ENCODE measurements at regions not wholly inside any gene's neighbourhood (a gene's known extent, or its start where the extent isn't known, plus 50 kb on each side); places are given as distances from the start of the nearest gene placed in this dataset.
"Not testable (repeated sequence)": the region's sequence is repeated elsewhere in the genome, so short reads cannot be mapped to it uniquely, and the experiment has no call there.

DNA sequence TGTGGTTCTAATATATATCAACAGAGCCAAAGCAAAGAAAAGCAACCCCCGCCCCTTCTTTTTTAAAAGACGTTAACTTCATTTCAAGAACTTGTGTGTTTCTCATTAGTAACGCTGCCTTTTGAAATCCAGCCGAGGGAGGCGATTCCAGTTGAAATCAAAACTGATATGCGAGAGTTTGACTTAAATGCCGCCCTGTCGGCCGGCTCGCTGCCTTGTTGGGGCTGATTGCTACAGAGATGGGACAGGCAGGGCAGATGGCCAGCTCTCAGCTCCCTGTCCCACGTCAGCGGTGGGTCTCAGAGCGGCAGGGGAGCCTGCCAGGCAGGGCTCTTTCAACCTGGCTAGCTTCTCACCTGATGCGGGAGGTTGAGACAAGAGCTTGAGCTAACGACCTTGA, 51.9 kb upstream of the ALX4 start:
- no peak for DNase-seq

DNA sequence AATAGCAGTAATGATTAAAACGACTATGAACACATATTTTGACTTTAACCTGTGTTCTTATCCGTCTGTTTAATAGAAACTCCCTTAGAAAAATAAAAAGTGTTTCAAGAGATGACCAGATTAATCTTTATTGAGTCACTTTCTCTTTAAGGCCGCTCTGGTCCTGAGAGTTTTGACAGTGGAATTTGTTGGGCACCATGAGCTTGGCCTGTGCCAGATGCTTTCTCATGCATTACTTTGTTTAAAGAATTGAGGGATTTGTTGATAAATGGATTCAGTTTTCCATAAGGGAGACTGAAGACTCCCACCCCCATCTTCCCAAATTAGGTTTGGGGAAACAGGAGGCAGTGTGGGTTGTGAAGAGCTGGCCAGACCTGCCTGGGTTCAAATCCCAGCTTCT, 53.2 kb upstream of the ALX4 start:
- DNase-seq = no peak

DNA sequence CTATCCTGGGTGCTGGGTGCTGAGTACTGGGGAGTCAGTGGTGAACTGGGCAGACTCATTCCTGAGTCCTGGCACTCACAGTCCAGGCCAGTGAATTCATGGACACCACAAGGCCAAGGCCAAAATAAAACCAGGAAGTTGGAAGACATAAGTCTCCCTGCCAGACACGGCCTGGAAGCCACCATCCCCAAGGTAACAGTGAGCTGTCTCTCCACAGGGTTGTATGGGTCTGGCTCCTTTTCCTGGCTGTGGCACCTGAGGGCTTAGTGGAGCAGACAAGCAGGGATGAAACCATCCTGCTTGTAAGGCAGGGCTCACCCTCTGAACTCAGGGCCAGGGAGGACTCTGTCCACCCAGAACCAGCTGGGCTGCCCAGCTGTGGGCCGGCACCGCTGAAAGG, 54.7 kb upstream of the ALX4 start:
- no peak for DNase-seq

DNA sequence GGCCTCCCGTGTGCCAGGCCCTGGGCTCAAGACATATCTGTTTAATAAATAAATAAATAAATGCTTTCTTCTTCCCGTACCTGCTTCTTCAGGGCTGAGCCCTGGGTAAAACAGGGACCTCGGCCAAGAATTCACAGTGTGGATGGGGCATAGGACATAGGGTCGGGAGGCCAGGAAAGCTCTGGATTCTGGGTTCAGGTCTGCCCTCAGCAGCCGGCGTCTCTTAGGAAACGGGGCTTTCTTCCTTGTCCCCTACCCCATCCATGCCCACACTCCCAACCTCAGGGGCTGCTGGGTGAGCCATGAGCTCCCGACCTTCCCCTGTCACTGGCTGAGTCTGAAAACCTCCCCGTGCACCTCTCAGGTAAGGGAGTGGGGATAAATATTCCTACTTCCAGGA, 55.7 kb upstream of the ALX4 start:
- DNase-seq = no peak

DNA sequence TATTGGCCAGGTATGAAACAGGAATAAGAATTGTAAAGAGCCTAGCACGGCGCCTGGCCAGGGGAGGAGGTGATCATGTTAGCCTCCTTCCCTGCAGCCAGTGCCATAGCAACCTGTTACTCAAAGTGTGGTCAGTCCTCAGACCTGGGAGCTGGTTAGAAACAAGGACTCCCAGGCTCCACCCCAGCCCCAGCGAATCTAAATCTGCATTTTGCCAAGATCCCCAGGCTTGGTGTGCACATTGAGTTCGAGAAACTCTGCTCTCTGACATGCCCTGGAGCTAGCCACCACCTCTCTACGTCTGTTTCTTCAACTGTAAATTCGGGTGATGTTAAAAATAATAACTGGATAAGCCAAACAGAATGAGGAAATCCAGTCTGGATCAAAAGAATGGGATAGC, 56.1 kb upstream of the ALX4 start:
- DNase-seq = no peak

DNA sequence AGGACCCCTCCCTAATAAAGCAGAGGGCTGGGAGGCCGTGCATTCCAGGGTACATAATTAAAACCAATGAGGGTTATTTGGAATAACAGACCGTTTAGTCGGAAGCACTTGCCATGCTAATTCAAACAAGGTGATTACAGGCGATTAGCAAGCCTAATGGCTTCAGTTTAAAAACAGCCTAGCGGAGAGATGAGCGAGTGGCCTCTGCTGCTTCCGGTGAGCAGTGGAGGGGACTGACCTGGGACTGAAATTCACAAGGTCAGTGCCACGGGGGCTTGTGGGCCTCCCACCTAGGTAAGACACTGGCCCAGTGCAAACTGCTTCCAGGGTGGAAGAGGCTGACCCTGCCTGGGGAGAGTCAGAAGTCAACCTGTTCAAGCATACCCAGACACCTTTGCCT, 56.8 kb upstream of the ALX4 start:
- no peak for DNase-seq

DNA sequence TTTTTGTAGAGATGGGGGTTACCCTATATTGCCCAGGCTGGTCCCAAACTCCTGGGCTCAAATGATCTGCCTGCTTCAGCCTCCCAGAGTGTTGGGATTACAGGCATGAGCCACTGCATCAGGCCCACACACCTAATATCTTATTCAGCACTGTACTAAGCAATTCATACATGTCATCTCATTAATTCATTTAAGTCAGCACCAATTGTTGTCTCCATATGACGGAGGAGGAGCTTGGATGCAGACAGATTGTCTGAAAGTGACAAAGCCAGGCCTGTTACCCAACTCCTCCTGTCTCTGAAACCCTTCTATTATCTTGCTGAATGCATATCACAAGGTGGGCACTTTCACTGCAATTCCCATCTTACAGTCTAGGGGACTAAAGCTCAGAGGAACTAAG, 57.5 kb upstream of the ALX4 start:
- no peak for DNase-seq

DNA sequence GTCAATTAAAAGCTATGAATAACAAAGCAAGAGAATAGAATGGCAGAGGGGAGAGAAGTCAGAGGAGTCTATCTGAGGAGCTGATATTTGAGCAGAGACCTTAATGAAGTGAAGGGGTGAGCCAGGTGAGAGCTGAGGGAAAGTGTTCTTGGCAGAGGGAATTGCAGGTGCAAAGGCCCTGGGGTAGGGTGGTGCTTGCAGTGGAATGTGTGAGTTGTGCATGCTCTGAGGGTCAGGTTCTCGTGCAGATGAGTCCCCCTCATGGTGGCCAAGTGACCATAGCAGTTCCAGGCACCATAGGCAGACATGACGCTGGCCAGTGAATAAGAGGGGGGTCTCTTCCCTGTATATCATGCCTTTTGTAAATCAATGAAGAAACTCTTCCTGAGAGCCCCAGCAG, 58.9 kb upstream of the ALX4 start:
- DNase-seq = no peak

DNA sequence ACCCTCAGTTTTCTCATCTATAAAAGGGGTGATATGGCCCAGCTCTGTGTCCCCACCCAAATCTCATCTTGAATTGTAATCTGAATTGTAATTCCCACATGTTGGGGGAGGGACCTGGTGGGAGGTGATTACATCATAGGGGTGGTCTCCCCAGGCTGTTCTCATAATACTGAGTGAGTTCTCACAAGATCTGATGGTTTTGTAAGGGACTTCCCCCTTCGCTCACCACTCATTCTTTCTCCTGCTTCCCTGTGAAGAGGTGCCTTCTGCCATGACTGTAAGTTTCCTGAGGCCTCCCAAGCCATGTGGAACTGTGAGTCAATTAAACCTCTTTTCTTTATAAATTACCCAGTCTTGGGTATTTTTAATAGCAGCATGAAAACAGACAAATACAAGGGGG, 61.1 kb upstream of the ALX4 start:
- DNase-seq = not testable (repeated sequence)

DNA sequence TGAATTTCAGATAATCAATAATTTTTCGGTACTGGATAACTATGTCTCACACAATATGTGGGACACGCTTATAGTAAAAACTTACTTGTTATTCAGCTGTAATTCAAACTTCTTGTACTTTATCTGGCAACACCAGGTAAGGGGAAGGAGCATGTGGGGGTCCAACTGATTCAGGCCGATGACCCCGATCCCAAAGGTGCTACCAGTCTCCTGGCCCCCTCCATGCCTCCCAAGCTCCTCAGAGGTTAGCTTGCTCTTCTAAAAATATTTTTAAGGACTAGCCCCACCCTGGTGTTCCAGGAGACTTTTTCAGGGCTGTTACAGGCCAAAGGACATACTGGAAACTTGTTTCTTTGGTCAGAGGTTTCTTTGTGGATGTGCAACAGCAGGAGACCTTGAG, 61.8 kb upstream of the ALX4 start:
- DNase-seq = no peak

DNA sequence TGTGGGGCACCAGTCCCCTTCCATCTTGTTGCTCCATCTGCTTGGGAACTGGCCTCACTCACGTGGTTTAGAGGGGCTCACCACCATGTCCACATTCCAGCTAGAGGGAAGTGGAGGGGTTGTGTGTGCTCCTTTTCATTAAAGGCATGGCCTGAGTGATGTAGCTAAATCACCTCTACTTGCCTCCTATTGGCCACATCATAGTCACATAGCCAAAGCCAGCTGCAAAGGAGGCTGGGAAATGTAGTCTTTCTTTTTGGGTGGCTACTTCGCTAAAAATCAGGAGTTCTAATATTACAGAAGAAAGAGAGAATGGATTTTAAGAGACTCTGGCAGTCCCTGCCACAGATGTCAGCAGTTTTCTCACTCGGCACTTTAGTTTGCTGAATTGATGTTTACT, 63.0 kb upstream of the ALX4 start:
- no peak for DNase-seq

DNA sequence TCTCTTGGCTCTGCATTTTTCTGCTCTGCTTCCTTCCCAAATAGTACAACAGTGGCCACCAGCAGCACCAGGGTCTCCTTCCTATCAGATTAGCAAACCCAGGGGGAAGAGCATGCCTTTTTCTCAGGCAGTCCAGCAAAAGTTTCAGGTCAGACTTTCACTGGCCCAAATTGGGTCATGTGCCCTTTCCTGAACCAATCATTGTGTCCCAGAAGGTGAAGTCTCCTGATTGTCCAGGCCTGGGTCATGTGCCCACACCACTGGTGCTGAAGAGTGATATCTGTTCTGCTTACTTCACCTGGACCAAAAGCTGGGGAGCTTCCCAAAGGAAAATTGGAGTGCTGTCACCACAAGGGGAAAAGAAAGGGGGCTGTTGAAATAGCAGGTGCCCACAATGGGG, 64.1 kb upstream of the ALX4 start:
- DNase-seq = no peak

DNA sequence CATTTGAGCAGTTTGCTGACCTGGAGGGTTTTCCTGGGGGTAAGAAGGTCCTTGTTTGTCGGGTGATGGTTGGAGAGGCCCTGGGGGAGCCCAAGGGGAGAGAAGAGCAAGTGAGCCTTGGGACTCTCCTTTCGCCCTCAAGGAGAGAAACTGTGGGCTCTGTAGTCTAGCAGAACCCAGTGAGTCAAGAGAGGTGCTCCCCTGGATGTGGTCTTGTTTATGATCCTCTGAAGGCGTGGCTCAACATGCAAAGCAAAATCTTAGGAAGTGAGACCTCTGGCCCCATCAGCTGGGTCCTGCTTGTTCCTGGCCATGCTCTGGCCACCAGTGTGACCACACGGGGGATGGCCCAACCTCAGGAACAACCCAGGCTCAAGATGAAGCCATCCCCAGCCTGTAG, 66.5 kb upstream of the ALX4 start:
- DNase-seq = no peak

DNA sequence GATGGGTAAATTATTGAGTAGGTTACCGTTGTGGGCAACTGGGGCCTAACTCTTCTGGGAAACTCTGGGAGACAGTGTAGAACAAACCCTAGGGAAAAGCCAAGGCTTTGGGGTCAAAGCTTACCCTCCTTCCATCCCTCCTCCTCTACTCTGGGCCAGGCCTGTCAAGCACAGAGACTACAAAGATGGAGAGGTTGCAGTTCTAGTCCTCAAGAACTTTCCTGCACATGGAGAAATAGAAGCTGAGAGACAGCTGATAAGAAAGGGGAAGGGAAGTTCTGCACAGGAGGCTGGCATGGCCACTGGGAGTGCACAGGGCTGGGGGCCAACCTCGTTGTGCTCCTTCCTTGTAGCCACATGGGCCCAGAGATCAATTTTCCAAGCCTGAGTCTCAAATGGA, 67.2 kb upstream of the ALX4 start:
- DNase-seq = no peak

DNA sequence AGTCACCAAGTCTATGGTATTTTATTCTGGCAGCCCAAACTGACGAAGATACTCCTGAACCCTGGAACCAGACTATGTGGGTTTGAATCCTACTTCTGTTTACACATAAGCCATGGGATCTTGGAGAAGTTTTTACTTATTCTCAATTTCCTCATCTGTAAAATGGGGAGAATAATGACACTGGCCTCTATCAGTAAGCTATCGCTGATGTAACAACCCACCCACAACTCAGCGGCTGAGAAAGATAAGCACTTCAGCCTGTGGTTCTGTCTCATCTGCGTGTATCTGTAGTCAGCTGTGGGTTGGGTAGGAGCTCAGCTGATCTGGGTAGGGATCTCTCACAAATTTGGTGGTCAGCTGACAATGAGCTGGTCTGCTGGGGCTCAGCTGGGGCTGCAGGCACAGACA, 68.0 kb upstream of the ALX4 start:
- no peak for DNase-seq

DNA sequence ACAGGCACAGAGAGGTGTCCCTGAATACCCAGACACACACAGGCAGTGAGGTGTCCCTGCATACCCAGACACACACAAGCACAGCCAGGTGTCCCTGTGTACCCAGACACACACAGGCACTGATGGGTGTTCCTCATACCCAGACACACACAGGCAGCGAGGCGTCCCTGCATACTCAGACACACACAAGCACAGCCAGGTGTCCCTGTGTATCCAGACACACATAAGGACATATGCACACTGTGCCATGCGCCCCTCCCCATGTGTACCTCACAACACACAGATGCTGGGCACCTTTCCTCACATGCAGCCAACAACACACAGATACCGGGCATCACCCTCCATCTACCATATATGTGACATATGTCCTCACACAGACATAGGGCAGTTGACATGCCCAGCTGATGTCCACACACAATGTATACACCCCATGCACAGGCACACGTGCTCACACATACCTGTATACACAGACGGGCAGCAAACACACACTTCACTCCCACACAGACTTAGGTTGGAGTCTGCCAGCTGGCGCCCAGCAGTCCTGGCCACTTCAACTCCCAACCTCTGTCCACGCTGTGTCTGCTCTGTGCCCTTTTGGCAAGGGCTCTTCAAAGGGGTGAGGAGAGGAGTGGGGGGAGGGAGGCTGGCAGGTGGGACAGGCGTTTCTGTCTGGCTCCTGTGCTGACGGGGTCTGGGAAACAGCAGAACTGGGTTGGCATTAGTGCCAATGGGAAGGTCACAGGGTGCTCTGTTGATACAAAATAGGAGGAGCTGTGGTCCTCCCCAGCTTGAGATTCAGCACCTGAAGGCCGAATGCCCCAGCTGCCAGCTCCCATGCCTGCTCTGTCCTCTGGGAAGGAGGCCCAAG, 69.4 kb upstream of the ALX4 start:
- peak; percentile 50 for DNase-seq

DNA sequence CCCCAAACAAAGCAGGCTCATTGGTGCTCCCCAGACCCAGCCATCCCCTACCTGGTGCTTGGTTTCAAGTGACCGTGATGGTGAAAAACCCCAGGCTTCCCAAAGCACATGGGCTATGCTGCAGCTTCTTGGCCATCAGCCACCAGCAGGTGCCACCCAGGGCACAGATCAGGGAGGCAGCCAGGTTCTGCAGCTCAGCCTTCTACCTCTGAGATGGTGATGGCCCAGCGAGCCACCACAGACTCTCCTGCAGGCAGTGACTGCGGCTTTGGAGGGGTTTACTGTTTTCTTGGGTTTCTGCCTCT, 70.0 kb upstream of the ALX4 start:
- DNase-seq = peak; percentile 50

DNA sequence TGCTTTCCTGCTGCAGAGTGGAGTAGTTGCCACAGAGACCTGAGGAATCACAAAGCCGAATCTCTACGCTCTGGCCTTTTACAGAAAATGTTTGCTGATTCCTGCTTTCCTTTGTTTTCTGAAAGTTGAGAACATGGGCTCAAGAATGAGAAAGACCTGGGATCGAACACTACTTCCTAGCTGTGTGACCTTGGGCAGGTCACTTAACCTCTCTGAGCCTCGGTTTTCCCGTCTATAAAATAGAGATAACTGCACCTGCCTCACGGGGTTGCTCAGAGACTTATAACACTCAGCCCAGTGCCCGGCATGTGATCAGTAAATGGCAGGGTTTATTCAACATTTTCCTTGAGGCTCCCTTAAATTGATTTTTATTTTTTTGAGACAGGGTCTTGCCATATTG, 70.9 kb upstream of the ALX4 start:
- no peak for DNase-seq

DNA sequence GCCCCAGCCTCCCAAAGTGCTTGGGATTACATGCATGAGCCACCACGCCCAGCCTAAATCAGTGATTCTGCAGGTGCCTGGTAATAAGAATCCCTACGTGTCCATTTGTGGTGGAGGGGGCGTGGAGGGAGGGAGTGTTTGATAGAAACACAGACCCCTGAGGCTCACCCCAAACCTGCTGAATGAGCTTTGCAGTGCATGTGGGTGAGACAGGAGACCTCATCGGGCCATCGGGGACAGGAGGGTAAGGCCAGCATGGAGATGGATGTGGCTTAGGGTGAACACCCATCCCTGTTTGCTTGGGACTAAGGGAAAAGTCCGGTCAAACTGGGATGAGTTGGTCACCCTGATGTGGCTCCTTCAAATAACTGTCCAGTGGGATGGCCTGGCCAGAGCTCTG, 71.3 kb upstream of the ALX4 start:
- no peak for DNase-seq

DNA sequence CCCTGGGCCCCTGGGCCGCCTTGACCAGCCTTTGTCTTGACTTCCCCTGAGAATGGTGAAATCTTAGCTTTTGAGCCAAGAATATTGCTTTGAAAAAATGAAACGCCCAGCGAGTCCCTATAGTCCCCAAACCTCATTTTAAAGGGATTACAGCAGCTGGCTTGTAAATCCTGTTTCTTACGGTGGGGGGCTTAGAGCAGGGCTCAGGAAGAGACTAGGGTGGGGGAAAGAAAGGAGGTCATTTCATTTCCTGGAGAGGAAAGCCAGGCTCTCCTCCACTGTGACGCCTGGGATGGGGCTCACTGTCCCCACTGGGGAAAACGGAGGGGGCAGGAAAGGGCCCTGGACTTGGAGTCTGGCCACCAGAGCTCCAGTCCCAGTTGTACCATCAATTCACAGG, 72.2 kb upstream of the ALX4 start:
- DNase-seq = no peak

DNA sequence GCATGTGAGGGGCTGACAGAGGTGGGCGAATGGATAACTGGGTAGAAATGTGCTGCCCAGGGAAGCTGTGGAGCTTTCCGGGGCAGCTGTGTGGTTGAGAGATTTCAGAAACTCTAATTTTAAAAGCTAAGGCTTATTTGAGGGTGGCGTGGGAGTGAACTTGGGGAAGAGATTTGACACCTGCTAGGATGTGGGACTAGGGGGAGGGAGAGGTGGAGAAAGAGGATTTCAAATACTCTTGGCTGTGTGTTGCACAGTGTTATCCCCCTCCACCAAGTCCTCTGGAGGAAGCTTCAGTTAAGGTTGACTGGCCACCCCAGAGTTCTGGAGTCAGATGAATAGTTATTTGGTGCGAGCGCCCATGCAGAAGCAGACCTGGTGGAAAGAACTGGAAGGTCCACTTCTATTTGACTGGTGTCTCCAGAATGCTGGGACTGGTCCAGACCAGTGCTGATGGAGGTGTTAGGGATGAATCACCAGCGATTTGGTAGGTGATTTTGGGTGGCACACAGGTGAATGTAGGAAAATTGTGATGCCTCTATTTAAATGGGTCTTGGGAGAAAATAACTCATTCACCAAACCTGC, 72.8 kb upstream of the ALX4 start:
- DNase-seq = no peak

DNA sequence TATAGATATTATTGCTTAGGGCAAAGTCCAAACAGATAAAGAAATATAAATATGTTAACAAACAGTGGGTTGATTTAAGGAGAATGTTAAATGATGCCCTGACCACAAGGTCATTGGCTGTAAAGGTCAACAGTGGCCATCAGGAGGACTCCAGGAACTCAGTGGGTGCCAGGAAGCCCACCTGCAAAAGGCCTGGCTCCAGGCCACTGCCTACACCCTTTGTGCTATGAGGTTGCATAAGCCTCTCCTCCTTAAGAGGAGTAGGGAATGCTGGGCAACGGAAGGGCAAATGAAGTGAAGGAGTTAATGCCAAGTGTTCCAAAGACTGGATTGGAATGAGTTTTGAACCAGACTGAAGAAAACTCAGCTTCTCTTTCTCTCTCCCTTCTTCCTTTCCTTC, 73.3 kb upstream of the ALX4 start:
- DNase-seq = no peak

DNA sequence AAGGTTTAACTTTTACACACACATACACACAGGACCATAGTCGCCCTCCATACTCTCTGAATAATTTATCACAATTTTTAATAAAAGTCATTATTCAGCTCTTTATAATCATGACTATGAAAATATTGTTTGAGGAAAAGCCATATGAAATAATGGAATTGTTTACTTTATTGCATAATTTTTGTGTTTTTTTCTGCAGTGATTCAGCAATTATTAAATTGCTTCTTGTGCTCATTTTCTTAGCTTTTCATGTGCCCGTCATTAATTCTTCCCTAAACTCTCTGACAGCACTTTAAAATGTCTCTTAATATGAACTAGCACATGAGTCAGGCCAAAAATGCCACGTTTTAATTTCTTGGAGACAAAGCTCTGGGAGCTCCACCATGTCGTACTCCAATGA, 77.5 kb upstream of the ALX4 start:
- no peak for DNase-seq

DNA sequence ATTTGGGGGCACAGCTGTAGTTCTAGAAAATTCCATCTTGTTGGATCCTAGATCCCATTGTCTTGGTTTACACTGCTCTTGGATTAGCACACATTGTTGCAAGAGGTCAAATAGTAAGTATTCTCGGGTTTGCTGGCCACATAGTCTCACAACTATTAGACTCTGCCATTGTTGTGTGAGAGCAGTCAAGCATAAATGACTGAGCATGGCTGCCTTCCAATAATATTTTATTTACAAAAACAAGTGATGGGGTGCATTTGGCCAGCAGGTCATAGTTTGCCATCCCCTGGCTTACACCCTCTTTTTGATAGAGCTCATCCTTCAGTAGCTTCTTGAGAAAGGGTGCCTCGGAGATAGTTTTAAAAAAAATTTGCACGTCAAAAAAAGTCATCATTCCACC, 77.9 kb upstream of the ALX4 start:
- peak; percentile 21 for DNase-seq
